ENCODE measurements at regions not wholly inside any gene's neighbourhood (a gene's known extent, or its start where the extent isn't known, plus 50 kb on each side); places are given as distances from the start of the nearest gene placed in this dataset.

- DNase-seq (ENCODE audit: low read depth in 6 of 9, low spot score in 9 of 9): no peak
- H3K27ac ChIP-seq (ENCODE audit: low read depth in 1 of 2, low read length in 1 of 2): no peak overlapping the region
- peaks cover 0 to 3% of the 10 kb centered on the region in 2 donors for H3K9me3 ChIP-seq (ENCODE audit: control insufficient read depth in 2 of 2, insufficient read depth in 1 of 2, low read length in 1 of 2)
- no peaks in the 10 kb centered on the region for H3K36me3 ChIP-seq (ENCODE audit: control insufficient read depth in 2 of 2, insufficient read depth in 2 of 2, low read length in 1 of 2)
- H3K4me1 ChIP-seq (ENCODE audit: control insufficient read depth in 2 of 2, insufficient read depth in 2 of 2, low read length in 2 of 2): no peaks in the 10 kb centered on the region
- H3K27me3 ChIP-seq (ENCODE audit: control insufficient read depth in 2 of 2, insufficient read depth in 1 of 2, low read length in 1 of 2): no peaks in the 10 kb centered on the region
- 95% methylated on average over 2 of the region's 2 CpGs for WGBS
- H3K4me3 ChIP-seq (ENCODE audit: low read length in 2 of 2): no peak overlapping the region
These were observed 478.5 kb upstream of the GYPC start for GRCh38 chr2:126177479-126177878.

DNA sequence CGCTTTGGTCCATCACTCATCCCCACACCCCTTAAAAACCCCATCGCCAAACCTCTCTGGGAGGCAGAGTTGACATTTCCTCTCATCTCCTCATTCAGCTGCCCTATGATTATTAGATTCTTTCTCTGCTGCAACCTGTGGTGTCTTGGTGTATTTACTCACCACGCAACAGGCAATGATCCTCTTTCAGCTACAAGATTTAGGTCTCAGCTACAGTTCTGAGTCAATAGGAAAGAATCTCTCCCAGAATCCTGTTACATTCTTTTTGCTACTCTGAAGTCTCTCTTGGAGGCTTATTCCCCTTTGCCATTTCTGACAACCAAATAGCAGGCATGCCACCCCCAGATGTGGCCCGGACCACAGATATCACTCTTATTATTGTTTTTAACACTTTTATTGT, 468.3 kb upstream of the GYPC start:
- H3K27me3 ChIP-seq (ENCODE audit: control insufficient read depth in 2 of 2, insufficient read depth in 1 of 2, low read length in 1 of 2): no peaks in the 10 kb centered on the region
- no peaks in the 10 kb centered on the region for H3K4me1 ChIP-seq (ENCODE audit: control insufficient read depth in 2 of 2, insufficient read depth in 2 of 2, low read length in 2 of 2)
- H3K36me3 ChIP-seq (ENCODE audit: control insufficient read depth in 2 of 2, insufficient read depth in 2 of 2, low read length in 1 of 2): no peaks in the 10 kb centered on the region
- H3K27ac ChIP-seq (ENCODE audit: low read depth in 1 of 2, low read length in 1 of 2): no peak overlapping the region
- H3K4me3 ChIP-seq (ENCODE audit: low read length in 2 of 2): no peak overlapping the region
- H3K9me3 ChIP-seq (ENCODE audit: control insufficient read depth in 2 of 2, insufficient read depth in 1 of 2, low read length in 1 of 2): no peaks in the 10 kb centered on the region
- 93% methylated on average over 4 of the region's 4 CpGs for WGBS
- DNase-seq (ENCODE audit: low read depth in 6 of 9, low spot score in 9 of 9): no peak

- no peaks in the 10 kb centered on the region for H3K27me3 ChIP-seq (ENCODE audit: control insufficient read depth in 2 of 2, insufficient read depth in 1 of 2, low read length in 1 of 2)
- no peak overlapping the region for H3K4me3 ChIP-seq (ENCODE audit: low read length in 2 of 2)
- no peaks in the 10 kb centered on the region for H3K36me3 ChIP-seq (ENCODE audit: control insufficient read depth in 2 of 2, insufficient read depth in 2 of 2, low read length in 1 of 2)
- no peaks in the 10 kb centered on the region for H3K9me3 ChIP-seq (ENCODE audit: control insufficient read depth in 2 of 2, insufficient read depth in 1 of 2, low read length in 1 of 2)
- DNase-seq (ENCODE audit: low read depth in 6 of 9, low spot score in 9 of 9): no peak
- no peak overlapping the region for H3K27ac ChIP-seq (ENCODE audit: low read depth in 1 of 2, low read length in 1 of 2)
- WGBS: 89% methylated on average over 4 of the region's 4 CpGs
- no peaks in the 10 kb centered on the region for H3K4me1 ChIP-seq (ENCODE audit: control insufficient read depth in 2 of 2, insufficient read depth in 2 of 2, low read length in 2 of 2)
These were observed 466.4 kb upstream of the GYPC start for GRCh38 chr2:126189527-126189926.

DNA sequence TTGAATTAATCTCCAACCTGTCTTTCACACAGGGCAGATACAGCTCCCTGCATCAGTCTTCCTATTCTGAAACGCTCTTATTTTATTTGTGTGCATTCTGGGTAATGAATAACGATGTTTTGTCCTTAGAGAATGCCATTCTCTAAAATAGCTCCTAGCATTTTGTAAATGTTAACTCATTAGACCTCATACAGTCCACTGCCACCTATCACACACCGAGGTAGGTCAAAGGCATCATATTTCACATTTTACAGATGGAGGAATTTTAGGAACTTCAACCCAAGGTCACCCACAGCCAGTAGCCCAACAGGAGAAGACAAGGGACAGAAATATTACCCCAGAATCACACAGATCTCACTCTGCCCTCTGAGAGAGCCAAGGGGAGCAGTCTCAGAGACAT, 455.4 kb upstream of the GYPC start:
- WGBS: 71% methylated on average over 3 of the region's 3 CpGs
- H3K4me3 ChIP-seq (ENCODE audit: low read length in 2 of 2): no peak overlapping the region
- no peak for DNase-seq (ENCODE audit: low read depth in 6 of 9, low spot score in 9 of 9)
- H3K4me1 ChIP-seq (ENCODE audit: control insufficient read depth in 2 of 2, insufficient read depth in 2 of 2, low read length in 2 of 2): no peaks in the 10 kb centered on the region
- no peak overlapping the region for H3K27ac ChIP-seq (ENCODE audit: low read depth in 1 of 2, low read length in 1 of 2)
- no peaks in the 10 kb centered on the region for H3K9me3 ChIP-seq (ENCODE audit: control insufficient read depth in 2 of 2, insufficient read depth in 1 of 2, low read length in 1 of 2)
- no peaks in the 10 kb centered on the region for H3K27me3 ChIP-seq (ENCODE audit: control insufficient read depth in 2 of 2, insufficient read depth in 1 of 2, low read length in 1 of 2)
- H3K36me3 ChIP-seq (ENCODE audit: control insufficient read depth in 2 of 2, insufficient read depth in 2 of 2, low read length in 1 of 2): no peaks in the 10 kb centered on the region

DNA sequence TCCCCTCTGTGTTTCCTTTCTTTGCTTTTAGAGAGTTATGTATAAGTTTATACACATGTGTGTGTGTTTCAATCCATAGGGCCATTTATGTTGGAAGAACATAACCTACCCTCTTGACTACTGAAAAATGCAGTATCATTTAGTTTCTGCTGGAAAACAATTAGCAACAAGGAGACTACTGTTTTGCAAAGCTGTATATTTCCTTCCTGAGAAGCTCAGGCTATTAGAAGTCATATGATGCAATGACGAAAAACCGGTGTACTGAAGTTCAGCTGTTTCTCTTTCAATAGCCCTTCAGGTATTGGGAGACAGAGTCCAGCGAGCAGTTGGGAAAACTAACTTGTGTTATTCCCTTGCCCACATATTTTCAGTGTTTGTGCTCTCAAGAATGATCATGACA, 447.7 kb upstream of the GYPC start:
- H3K4me1 ChIP-seq (ENCODE audit: control insufficient read depth in 2 of 2, insufficient read depth in 2 of 2, low read length in 2 of 2): no peaks in the 10 kb centered on the region
- H3K27ac ChIP-seq (ENCODE audit: low read depth in 1 of 2, low read length in 1 of 2): no peak overlapping the region
- no peak for DNase-seq (ENCODE audit: low read depth in 6 of 9, low spot score in 9 of 9)
- no peaks in the 10 kb centered on the region for H3K36me3 ChIP-seq (ENCODE audit: control insufficient read depth in 2 of 2, insufficient read depth in 2 of 2, low read length in 1 of 2)
- WGBS: 75% methylated on average over 3 of the region's 3 CpGs
- no peaks in the 10 kb centered on the region for H3K27me3 ChIP-seq (ENCODE audit: control insufficient read depth in 2 of 2, insufficient read depth in 1 of 2, low read length in 1 of 2)
- H3K9me3 ChIP-seq (ENCODE audit: control insufficient read depth in 2 of 2, insufficient read depth in 1 of 2, low read length in 1 of 2): no peaks in the 10 kb centered on the region
- no peak overlapping the region for H3K4me3 ChIP-seq (ENCODE audit: low read length in 2 of 2)

- no peaks in the 10 kb centered on the region for H3K4me1 ChIP-seq (ENCODE audit: control insufficient read depth in 2 of 2, insufficient read depth in 2 of 2, low read length in 2 of 2)
- H3K4me3 ChIP-seq (ENCODE audit: low read length in 2 of 2): no peak overlapping the region
- H3K27me3 ChIP-seq (ENCODE audit: control insufficient read depth in 2 of 2, insufficient read depth in 1 of 2, low read length in 1 of 2): no peaks in the 10 kb centered on the region
- no peak for DNase-seq (ENCODE audit: low read depth in 6 of 9, low spot score in 9 of 9)
- H3K36me3 ChIP-seq (ENCODE audit: control insufficient read depth in 2 of 2, insufficient read depth in 2 of 2, low read length in 1 of 2): no peaks in the 10 kb centered on the region
- H3K27ac ChIP-seq (ENCODE audit: low read depth in 1 of 2, low read length in 1 of 2): no peak overlapping the region
- H3K9me3 ChIP-seq (ENCODE audit: control insufficient read depth in 2 of 2, insufficient read depth in 1 of 2, low read length in 1 of 2): no peaks in the 10 kb centered on the region
- WGBS: 85% methylated on average over 2 of the region's 2 CpGs
These were observed 443.2 kb upstream of the GYPC start for GRCh38 chr2:126212735-126213134.

DNA sequence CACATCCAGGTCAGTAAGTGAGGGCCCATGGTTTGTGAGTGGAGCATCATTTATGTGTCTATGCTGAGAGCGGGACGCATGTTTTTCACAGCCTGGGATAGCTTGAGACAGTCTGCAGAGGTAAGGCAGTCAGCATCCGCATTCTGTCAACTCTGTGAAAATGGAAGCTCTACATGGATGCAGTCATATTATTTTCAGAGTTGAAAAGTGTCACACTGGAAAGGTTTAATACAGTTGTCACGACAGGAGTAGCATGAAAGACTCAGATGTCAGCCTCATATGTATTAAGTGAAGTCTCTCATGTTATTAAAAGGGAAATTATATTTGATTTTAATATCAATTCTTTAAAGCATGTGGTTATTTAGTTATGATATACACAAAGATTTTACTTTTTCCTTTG, 436.9 kb upstream of the GYPC start:
- Histone ChIP-seq H3K36me3 (ENCODE audit: control insufficient read depth in 2 of 2, insufficient read depth in 2 of 2, low read length in 1 of 2) (no peaks in the 10 kb centered on the region), H3K4me1 (ENCODE audit: control insufficient read depth in 2 of 2, insufficient read depth in 2 of 2, low read length in 2 of 2) (no peaks in the 10 kb centered on the region), H3K27ac (ENCODE audit: low read depth in 1 of 2, low read length in 1 of 2) (no peak overlapping the region), H3K4me3 (ENCODE audit: low read length in 2 of 2) (no peak overlapping the region), H3K9me3 (ENCODE audit: control insufficient read depth in 2 of 2, insufficient read depth in 1 of 2, low read length in 1 of 2) (no peaks in the 10 kb centered on the region), H3K27me3 (ENCODE audit: control insufficient read depth in 2 of 2, insufficient read depth in 1 of 2, low read length in 1 of 2) (no peaks in the 10 kb centered on the region)
- no peak for DNase-seq (ENCODE audit: low read depth in 6 of 9, low spot score in 9 of 9)
- 93% methylated on average over 4 of the region's 4 CpGs for WGBS

DNA sequence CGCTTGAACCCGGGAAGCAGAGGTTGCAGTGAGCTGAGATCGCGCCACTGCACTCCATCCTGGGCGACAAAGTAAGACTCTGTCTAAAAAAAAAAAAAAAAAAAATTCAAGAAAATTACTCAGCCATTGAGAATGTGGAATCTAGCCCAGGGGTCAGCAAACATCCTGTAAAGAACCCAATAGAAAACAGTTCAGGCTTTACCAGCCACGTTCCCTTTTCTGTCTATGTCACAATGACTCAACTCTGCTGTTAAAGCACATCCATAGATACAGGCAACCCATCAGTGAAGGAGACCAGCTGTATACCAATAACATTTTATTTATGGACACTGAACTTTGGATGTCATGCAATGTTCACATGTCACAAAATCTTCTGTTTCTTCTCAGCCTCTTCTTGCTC, 435.6 kb upstream of the GYPC start:
- no peaks in the 10 kb centered on the region for H3K36me3 ChIP-seq (ENCODE audit: control insufficient read depth in 2 of 2, insufficient read depth in 2 of 2, low read length in 1 of 2)
- no peak overlapping the region for H3K27ac ChIP-seq (ENCODE audit: low read depth in 1 of 2, low read length in 1 of 2)
- no peak overlapping the region for H3K4me3 ChIP-seq (ENCODE audit: low read length in 2 of 2)
- no peaks in the 10 kb centered on the region for H3K9me3 ChIP-seq (ENCODE audit: control insufficient read depth in 2 of 2, insufficient read depth in 1 of 2, low read length in 1 of 2)
- WGBS: 86% methylated on average over 6 of the region's 6 CpGs
- H3K27me3 ChIP-seq (ENCODE audit: control insufficient read depth in 2 of 2, insufficient read depth in 1 of 2, low read length in 1 of 2): no peaks in the 10 kb centered on the region
- H3K4me1 ChIP-seq (ENCODE audit: control insufficient read depth in 2 of 2, insufficient read depth in 2 of 2, low read length in 2 of 2): no peaks in the 10 kb centered on the region
- DNase-seq (ENCODE audit: low read depth in 6 of 9, low spot score in 9 of 9): no peak

GRCh38 chr2:126221506-126221905, 434.5 kb upstream of the GYPC start:
- Histone ChIP-seq H3K27ac (ENCODE audit: low read depth in 1 of 2, low read length in 1 of 2) (no peak overlapping the region), H3K4me1 (ENCODE audit: control insufficient read depth in 2 of 2, insufficient read depth in 2 of 2, low read length in 2 of 2) (no peaks in the 10 kb centered on the region), H3K4me3 (ENCODE audit: low read length in 2 of 2) (no peak overlapping the region), H3K9me3 (ENCODE audit: control insufficient read depth in 2 of 2, insufficient read depth in 1 of 2, low read length in 1 of 2) (no peaks in the 10 kb centered on the region), H3K27me3 (ENCODE audit: control insufficient read depth in 2 of 2, insufficient read depth in 1 of 2, low read length in 1 of 2) (no peaks in the 10 kb centered on the region), H3K36me3 (ENCODE audit: control insufficient read depth in 2 of 2, insufficient read depth in 2 of 2, low read length in 1 of 2) (no peaks in the 10 kb centered on the region)
- 79% methylated on average over 1 of the region's 1 CpG for whole genome bisulfite sequencing
- no peak for DNase-seq (ENCODE audit: low read depth in 6 of 9, low spot score in 9 of 9)

GRCh38 chr2:126222278-126222677, 433.7 kb upstream of the GYPC start:
- no peak overlapping the region for H3K4me3 ChIP-seq (ENCODE audit: low read length in 2 of 2)
- no peaks in the 10 kb centered on the region for H3K4me1 ChIP-seq (ENCODE audit: control insufficient read depth in 2 of 2, insufficient read depth in 2 of 2, low read length in 2 of 2)
- no peak overlapping the region for H3K27ac ChIP-seq (ENCODE audit: low read depth in 1 of 2, low read length in 1 of 2)
- no peaks in the 10 kb centered on the region for H3K9me3 ChIP-seq (ENCODE audit: control insufficient read depth in 2 of 2, insufficient read depth in 1 of 2, low read length in 1 of 2)
- DNase-seq (ENCODE audit: low read depth in 6 of 9, low spot score in 9 of 9): no peak
- H3K27me3 ChIP-seq (ENCODE audit: control insufficient read depth in 2 of 2, insufficient read depth in 1 of 2, low read length in 1 of 2): no peaks in the 10 kb centered on the region
- H3K36me3 ChIP-seq (ENCODE audit: control insufficient read depth in 2 of 2, insufficient read depth in 2 of 2, low read length in 1 of 2): no peaks in the 10 kb centered on the region
- WGBS: 80% methylated on average over 2 of the region's 2 CpGs

All from thymus (tissue), 11 donors.